Gastroesophageal sphincter (tissue), 3 donors: ENCODE measurements at regions not wholly inside any gene's neighbourhood (a gene's known extent, or its start where the extent isn't known, plus 50 kb on each side); places are given as distances from the start of the nearest gene placed in this dataset.

Experiments
- POLR2A ChIP-seq, 2 donors: fragments of 450-650 bp; IDR thresholded peaks; one replicate each; pipeline ENCODE4 v1.6.1; 2017; ENCODE audit warnings: antibody characterized with exemption in 2 of 2, mild to moderate bottlenecking in 2 of 2, moderate library complexity in 1 of 2
- POLR2AphosphoS5 ChIP-seq: sonication (generic); formaldehyde crosslinking; IDR thresholded peaks from one replicate; pipeline ENCODE4 v1.6.1; 2017; ENCODE audit warnings: antibody characterized with exemption
- TF ChIP-seq, protein P1 (sequence below), 4 experiments: fragments of 200-600 bp in 2 of 4; fragments of 450-650 bp in 2 of 4; sonication (generic) in 1 of 4; IDR thresholded peaks; one replicate each; pipeline ENCODE4 v1.5.1; 2017 to 2019; ENCODE audit warnings: antibody characterized with exemption in 4 of 4, mild to moderate bottlenecking in 2 of 4, moderate library complexity in 2 of 4

DNA sequence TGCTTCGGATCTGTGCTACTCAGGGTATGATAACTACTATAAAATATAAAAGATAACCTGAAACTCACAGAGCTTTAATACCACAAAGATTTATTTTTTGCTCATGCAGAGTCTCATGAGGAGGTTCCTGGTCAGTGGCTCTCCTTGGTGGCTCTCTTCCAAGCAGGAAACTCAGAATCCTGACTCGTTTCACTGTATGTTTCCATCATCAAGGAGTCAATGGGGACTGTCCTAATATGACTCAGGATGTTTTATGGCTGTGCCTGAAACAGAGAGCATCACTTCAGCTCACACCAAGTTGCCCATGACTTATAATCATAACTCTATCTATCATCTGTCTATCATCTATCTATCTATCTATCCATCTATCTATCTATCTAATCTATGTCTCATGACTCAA is 620.8 kb upstream of the NR3C2 start:
- TF ChIP-seq POLR2AphosphoS5 = no peak
- TF ChIP-seq, protein P1, sequence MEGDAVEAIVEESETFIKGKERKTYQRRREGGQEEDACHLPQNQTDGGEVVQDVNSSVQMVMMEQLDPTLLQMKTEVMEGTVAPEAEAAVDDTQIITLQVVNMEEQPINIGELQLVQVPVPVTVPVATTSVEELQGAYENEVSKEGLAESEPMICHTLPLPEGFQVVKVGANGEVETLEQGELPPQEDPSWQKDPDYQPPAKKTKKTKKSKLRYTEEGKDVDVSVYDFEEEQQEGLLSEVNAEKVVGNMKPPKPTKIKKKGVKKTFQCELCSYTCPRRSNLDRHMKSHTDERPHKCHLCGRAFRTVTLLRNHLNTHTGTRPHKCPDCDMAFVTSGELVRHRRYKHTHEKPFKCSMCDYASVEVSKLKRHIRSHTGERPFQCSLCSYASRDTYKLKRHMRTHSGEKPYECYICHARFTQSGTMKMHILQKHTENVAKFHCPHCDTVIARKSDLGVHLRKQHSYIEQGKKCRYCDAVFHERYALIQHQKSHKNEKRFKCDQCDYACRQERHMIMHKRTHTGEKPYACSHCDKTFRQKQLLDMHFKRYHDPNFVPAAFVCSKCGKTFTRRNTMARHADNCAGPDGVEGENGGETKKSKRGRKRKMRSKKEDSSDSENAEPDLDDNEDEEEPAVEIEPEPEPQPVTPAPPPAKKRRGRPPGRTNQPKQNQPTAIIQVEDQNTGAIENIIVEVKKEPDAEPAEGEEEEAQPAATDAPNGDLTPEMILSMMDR (IDR thresholded peaks at IDR 0.05) = no peak
- no peak for TF ChIP-seq POLR2A (IDR thresholded peaks at IDR 0.05)
